HCT116 (cell line): ENCODE measurements at regions not wholly inside any gene's neighbourhood (a gene's known extent, or its start where the extent isn't known, plus 50 kb on each side); places are given as distances from the start of the nearest gene placed in this dataset.

Source experiments
- CBX3 ChIP-seq: IDR thresholded peaks from 2 replicates; pipeline ENCODE4 v1.6.1; 2012; ENCODE audit warnings: low read depth
- CEBPB ChIP-seq: IDR thresholded peaks from 2 replicates; pipeline ENCODE4 v1.6.1; 2012; ENCODE audit warnings: low read depth
- CTCF ChIP-seq, 3 experiments: fragments of 200-600 bp in 1 of 3; sonication (generic) in 1 of 3; IDR thresholded peaks in 2 of 3; conservative IDR thresholded peaks in 1 of 3; 2 replicates each; pipeline ENCODE4 v1.5.1; 2012 to 2017; ENCODE audit warnings: low read depth in 2 of 3, low read length in 2 of 3, antibody characterized with exemption in 1 of 3, borderline replicate concordance in 1 of 3, control low read depth in 1 of 3, mild to moderate bottlenecking in 1 of 3, mixed read lengths in 1 of 3, mixed run types in 1 of 3, moderate library complexity in 1 of 3; ENCODE audit not compliant: insufficient read depth in 1 of 3
- POLR2A ChIP-seq: IDR thresholded peaks from 2 replicates; pipeline ENCODE4 v1.7.0; 2011; ENCODE audit warnings: borderline replicate concordance; ENCODE audit not compliant: insufficient read depth, insufficient read length; ENCODE audit errors: extremely low read depth
- RAD21 ChIP-seq: IDR thresholded peaks from 2 replicates; pipeline ENCODE4 v1.6.1; 2012; ENCODE audit warnings: low read depth, mild to moderate bottlenecking
- REST ChIP-seq: IDR thresholded peaks from 2 replicates; pipeline ENCODE4 v1.6.1; 2012; ENCODE audit warnings: low read depth
- YY1 ChIP-seq: IDR thresholded peaks from 2 replicates; pipeline ENCODE4 v1.6.1; 2011; ENCODE audit warnings: low read length, low read depth, moderate library complexity, mild to moderate bottlenecking; ENCODE audit not compliant: insufficient replicate concordance; ENCODE audit errors: extremely low read depth
- ZBTB33 ChIP-seq: IDR thresholded peaks from 2 replicates; pipeline ENCODE4 v1.6.1; 2011; ENCODE audit warnings: mild to moderate bottlenecking, low read length, moderate library complexity; ENCODE audit not compliant: insufficient replicate concordance; ENCODE audit errors: extremely low read depth

GRCh38 chr10:62626079-62626478 is 178.4 kb upstream of the ADO start:
- no peak for TF ChIP-seq YY1
- TF ChIP-seq CTCF (IDR thresholded peaks at IDR 0.05 in 2 of 3, conservative IDR thresholded peaks at IDR 0.05 in 1 of 3; ENCODE audit: borderline replicate concordance in 1 of 3, insufficient read depth in 1 of 3, low read depth in 2 of 3, low read length in 2 of 3): no peak
- TF ChIP-seq RAD21: no peak
- no peak for TF ChIP-seq POLR2A
- no peak for TF ChIP-seq ZBTB33
- TF ChIP-seq REST: no peak
- TF ChIP-seq CBX3: no peak
- TF ChIP-seq CEBPB: no peak
